ENCODE measurements at regions not wholly inside any gene's neighbourhood (a gene's known extent, or its start where the extent isn't known, plus 50 kb on each side); places are given as distances from the start of the nearest gene placed in this dataset.

GRCh38 chr7:68409851-68410250, 1188.4 kb upstream of the AUTS2 start:
- no peaks in the 10 kb centered on the region for H4K20me1 ChIP-seq (replicated peaks in 1 of 2; ENCODE audit: control insufficient read depth in 1 of 2, insufficient read depth in 2 of 2, low read length in 2 of 2)
- CTCF ChIA-PET (ENCODE audit: partially characterized antibody): interaction anchor here (0.6 kb wide), 1 partner anchor 197 kb away, joined by 3 read pairs; no protein-coding TSS in a partner anchor
- H2AK5ac ChIP-seq (ENCODE audit: low read depth, low read length): no peak overlapping the region
- no peak overlapping the region for H3K56ac ChIP-seq (replicated peaks; ENCODE audit: insufficient read length, low read depth, low read length)
- POLR2A ChIA-PET (ENCODE audit: partially characterized antibody): no interaction called here
- no peak overlapping the region for H2BK15ac ChIP-seq (ENCODE audit: low read length)
- no peak overlapping the region for H3K18ac ChIP-seq (ENCODE audit: extremely low read depth, low read length)
- H3K4me3 ChIP-seq (ENCODE audit: extremely low read depth in 1 of 4, insufficient read depth in 2 of 4, low read depth in 3 of 4, low read length in 4 of 4): no peak overlapping the region
- H2BK5ac ChIP-seq (ENCODE audit: low read depth, low read length): 0 out of 2 replicates have a peak overlapping the region, but pooled peaks have one; percentile 85
- no peak overlapping the region for H2BK12ac ChIP-seq (ENCODE audit: low read depth, low read length)
- no peaks in the 10 kb centered on the region for H3K27me3 ChIP-seq (replicated peaks in 1 of 4; ENCODE audit: control insufficient read depth in 3 of 4, extremely low read depth in 1 of 4, insufficient read depth in 3 of 4, low read length in 3 of 4)
- H3K23me2 ChIP-seq (ENCODE audit: low read depth, low read length): no peaks in the 10 kb centered on the region; the same call in 1 of the 2 replicates
- H3K36me3 ChIP-seq (ENCODE audit: control insufficient read depth in 2 of 4, insufficient read depth in 4 of 4, low read length in 3 of 4): no peaks in the 10 kb centered on the region
- DNase-seq (ENCODE audit: low read depth in 1 of 2, low spot score in 2 of 2) (no peak), FAIRE-seq (peak; percentile 78)
- no peaks in the 10 kb centered on the region for H3K79me1 ChIP-seq (ENCODE audit: low read depth, low read length)
- no peaks in the 10 kb centered on the region for H3K79me2 ChIP-seq (ENCODE audit: control insufficient read depth in 1 of 2, insufficient read depth in 2 of 2, low read length in 2 of 2)
- H3K23ac ChIP-seq (ENCODE audit: insufficient read length): no peak overlapping the region
- no peak overlapping the region for H3K9ac ChIP-seq (replicated peaks in 1 of 4; ENCODE audit: extremely low read depth in 1 of 4, low read depth in 3 of 4, low read length in 3 of 4)
- no peak overlapping the region for H4K8ac ChIP-seq (ENCODE audit: extremely low read depth, insufficient read depth, low read length)
- no peak overlapping the region for H3K27ac ChIP-seq (ENCODE audit: low read depth, low read length)
- H2AFZ ChIP-seq (ENCODE audit: low read length): no peak overlapping the region
- H4K91ac ChIP-seq (replicated peaks; ENCODE audit: insufficient read length, low read length): no peak overlapping the region
- no peak overlapping the region for H2BK20ac ChIP-seq (ENCODE audit: low read length)
- H2BK120ac ChIP-seq (replicated peaks; ENCODE audit: low read depth, low read length): no peak overlapping the region
- no peaks in the 10 kb centered on the region for H3K9me3 ChIP-seq (ENCODE audit: insufficient read depth in 2 of 2, low read depth in 1 of 2, low read length in 1 of 2)
- no peak overlapping the region for H3K14ac ChIP-seq (ENCODE audit: insufficient read length)
- H3K4me2 ChIP-seq (ENCODE audit: insufficient read depth in 1 of 2, low read depth in 2 of 2, low read length in 2 of 2): no peak overlapping the region
- H3K4ac ChIP-seq (replicated peaks; ENCODE audit: insufficient read length, low read depth, low read length): no peak overlapping the region
- H3K4me1 ChIP-seq (replicated peaks in 1 of 4; ENCODE audit: control insufficient read depth in 3 of 4, insufficient read depth in 4 of 4, low read length in 3 of 4): peaks cover 0 to 6% (median 1%) of the 10 kb centered on the region in 4 experiments; a peak in 2 of 7 replicates
- no peak overlapping the region for H4K5ac ChIP-seq (ENCODE audit: insufficient read length, low read depth, low read length)
- TF ChIP-seq NANOG (IDR thresholded peaks at IDR 0.05; ENCODE audit: insufficient read depth, low read depth, low read length, poor library complexity, severe bottlenecking) (no peak), NRF1 (IDR thresholded peaks at IDR 0.05; ENCODE audit: low read depth, low read length) (no peak), TEAD4 (IDR thresholded peaks at IDR 0.05; ENCODE audit: low read depth, low read length) (no peak)

Measured in H1 (cell line).